ENCODE measurements at regions not wholly inside any gene's neighbourhood (a gene's known extent, or its start where the extent isn't known, plus 50 kb on each side); places are given as distances from the start of the nearest gene placed in this dataset.

DNA sequence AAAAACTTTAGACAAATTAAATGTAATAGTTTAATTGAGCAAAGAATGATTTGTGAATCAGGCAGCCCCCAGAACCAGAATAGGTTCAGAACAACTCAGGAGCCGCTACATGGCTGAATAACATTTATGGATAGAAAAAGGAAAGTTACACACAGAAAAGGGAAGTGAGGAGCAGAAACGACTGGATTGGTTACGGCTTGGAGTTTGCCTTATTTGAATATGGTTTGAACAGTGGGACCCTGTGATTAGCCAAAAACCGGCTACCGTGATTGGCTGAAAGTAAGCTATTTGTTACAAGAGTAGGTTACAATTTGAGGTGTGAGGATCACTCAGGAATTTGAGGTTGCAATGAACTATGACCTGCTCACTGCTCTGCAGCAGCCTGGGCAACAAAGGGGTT, 1139.8 kb downstream of the CDH11 start:
- Histone ChIP-seq H3K27ac (no peak overlapping the region), H3K27me3 (no peaks in the 10 kb centered on the region), H3K36me3 (no peaks in the 10 kb centered on the region), H3K4me3 (no peak overlapping the region), H3K9me3 (no peaks in the 10 kb centered on the region), H3K4me1 (no peaks in the 10 kb centered on the region)
- no peak for DNase-seq (ENCODE audit: low spot score in 2 of 2)
- TF ChIP-seq, protein P1, sequence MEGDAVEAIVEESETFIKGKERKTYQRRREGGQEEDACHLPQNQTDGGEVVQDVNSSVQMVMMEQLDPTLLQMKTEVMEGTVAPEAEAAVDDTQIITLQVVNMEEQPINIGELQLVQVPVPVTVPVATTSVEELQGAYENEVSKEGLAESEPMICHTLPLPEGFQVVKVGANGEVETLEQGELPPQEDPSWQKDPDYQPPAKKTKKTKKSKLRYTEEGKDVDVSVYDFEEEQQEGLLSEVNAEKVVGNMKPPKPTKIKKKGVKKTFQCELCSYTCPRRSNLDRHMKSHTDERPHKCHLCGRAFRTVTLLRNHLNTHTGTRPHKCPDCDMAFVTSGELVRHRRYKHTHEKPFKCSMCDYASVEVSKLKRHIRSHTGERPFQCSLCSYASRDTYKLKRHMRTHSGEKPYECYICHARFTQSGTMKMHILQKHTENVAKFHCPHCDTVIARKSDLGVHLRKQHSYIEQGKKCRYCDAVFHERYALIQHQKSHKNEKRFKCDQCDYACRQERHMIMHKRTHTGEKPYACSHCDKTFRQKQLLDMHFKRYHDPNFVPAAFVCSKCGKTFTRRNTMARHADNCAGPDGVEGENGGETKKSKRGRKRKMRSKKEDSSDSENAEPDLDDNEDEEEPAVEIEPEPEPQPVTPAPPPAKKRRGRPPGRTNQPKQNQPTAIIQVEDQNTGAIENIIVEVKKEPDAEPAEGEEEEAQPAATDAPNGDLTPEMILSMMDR (IDR thresholded peaks at IDR 0.05): no peak
- intact Hi-C loops (cut with DNase I): no loop called here

DNA sequence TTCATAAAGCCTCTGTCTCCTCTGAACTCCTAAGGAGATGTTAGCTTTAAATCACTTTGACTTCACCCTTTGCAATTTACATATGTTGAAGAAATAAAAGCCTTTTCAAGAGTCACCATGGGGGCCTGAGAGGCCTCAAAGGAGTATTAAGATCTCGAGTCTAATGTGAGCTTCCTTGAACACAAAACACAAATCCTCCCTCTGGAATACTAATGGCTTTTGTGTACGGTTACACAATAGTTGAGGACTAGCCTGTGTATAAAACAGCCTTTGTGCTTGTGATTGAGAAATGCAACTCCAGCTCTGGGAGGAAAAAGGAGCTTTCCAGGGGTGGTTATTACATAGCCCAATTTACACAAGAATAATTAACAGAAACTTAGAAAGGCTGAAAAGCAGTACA, 1140.2 kb downstream of the CDH11 start:
- TF ChIP-seq, protein P1 (IDR thresholded peaks at IDR 0.05): no peak
- intact Hi-C loops (cut with DNase I): no loop called here
- Histone ChIP-seq H3K36me3 (no peaks in the 10 kb centered on the region), H3K27me3 (no peaks in the 10 kb centered on the region), H3K4me1 (no peaks in the 10 kb centered on the region), H3K27ac (no peak overlapping the region), H3K9me3 (no peaks in the 10 kb centered on the region), H3K4me3 (no peak overlapping the region)
- DNase-seq (ENCODE audit: low spot score in 2 of 2): no peak

DNA sequence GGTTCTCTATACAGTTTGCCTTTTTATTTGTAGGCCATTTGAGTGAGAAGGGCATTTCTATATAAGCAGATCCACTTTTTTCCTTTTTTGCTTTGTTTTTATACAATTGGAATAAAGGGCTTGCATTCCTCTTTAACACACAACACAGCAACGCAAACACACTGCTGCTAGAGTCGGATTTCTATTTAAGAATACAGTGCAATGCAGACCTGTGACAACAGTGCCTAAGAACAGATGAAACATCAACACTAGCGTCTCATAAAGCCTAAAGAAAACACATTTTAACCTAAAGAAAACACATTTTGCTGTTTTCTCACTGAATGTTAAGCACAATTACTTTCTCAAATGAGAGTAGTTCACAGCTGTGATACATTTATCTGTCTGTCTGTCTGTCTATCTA, 1141.1 kb downstream of the CDH11 start:
- intact Hi-C loops (cut with DNase I): no loop called here
- Histone ChIP-seq H3K27ac (no peak overlapping the region), H3K9me3 (no peaks in the 10 kb centered on the region), H3K4me1 (no peaks in the 10 kb centered on the region), H3K27me3 (no peaks in the 10 kb centered on the region), H3K36me3 (no peaks in the 10 kb centered on the region), H3K4me3 (no peak overlapping the region)
- no peak for DNase-seq (ENCODE audit: low spot score in 2 of 2)
- TF ChIP-seq, protein P1 (IDR thresholded peaks at IDR 0.05): no peak

DNA sequence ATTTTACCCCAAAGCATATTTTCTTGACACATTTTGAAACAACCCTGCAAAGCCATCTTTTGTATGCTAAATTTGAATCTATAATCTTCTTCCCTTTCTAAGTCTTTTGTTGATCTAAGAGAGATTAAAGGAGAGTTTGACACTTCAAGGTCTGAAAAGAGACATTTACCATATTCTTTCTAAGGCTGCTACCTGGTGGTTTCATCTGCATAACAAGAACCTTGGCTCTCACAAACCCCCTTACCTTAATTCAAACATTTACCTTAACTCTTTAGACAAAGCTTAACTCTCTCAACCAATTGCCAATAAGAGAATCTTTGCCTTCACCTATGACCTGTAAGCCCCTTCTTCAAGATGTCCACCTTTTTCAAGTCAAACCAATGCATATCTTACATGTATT, 1143.6 kb downstream of the CDH11 start:
- Histone ChIP-seq H3K4me1 (no peaks in the 10 kb centered on the region), H3K4me3 (no peak overlapping the region), H3K36me3 (no peaks in the 10 kb centered on the region), H3K9me3 (no peaks in the 10 kb centered on the region), H3K27me3 (no peaks in the 10 kb centered on the region), H3K27ac (no peak overlapping the region)
- no peak for DNase-seq (ENCODE audit: low spot score in 2 of 2)
- intact Hi-C loops (cut with DNase I): no loop called here
- TF ChIP-seq, protein P1 (IDR thresholded peaks at IDR 0.05): no peak

DNA sequence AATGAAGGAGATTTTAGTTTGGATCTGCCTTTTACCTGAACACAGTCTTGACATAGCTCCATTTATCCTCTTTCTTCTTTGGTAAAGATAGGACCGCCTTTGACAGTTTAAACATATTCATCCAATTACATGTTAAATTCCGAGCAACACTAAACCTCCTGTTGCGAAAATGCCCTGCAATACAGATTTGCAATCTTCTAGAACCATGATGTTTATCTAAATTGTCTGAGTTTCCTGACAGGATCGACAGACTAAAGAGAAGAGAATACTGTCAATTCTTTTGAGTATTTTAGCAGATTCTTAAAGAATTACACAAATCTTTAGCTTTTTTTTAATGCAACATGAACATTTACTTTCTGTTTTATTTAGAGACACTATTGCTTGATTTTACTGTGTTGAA, 1145.5 kb downstream of the CDH11 start:
- Histone ChIP-seq H3K4me3 (no peak overlapping the region), H3K4me1 (no peaks in the 10 kb centered on the region), H3K36me3 (no peaks in the 10 kb centered on the region), H3K27me3 (no peaks in the 10 kb centered on the region), H3K9me3 (no peaks in the 10 kb centered on the region), H3K27ac (no peak overlapping the region)
- intact Hi-C loops (cut with DNase I): no loop called here
- TF ChIP-seq, protein P1 (IDR thresholded peaks at IDR 0.05): no peak
- no peak for DNase-seq (ENCODE audit: low spot score in 2 of 2)

DNA sequence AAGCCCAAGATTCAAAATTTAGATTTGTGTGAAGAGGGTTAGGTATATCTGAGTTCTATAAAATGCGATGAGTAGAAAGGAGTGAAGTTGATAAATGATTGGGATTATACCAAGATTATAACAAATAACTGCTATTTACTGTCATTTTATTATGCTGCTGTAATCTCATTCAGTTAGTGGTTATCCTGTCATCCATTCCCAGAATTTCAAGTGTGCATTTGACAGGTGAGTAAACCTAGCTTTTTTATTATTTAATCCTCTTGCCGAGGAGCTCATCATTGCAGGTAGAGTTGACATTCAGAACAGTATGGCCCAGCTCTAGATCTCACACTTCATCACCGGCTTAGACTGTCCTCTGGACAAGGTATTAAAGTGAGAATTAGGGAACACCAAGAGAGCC, 1146.2 kb downstream of the CDH11 start:
- TF ChIP-seq, protein P1 (IDR thresholded peaks at IDR 0.05): no peak
- H3K4me1 ChIP-seq: no peaks in the 10 kb centered on the region
- no peak for DNase-seq (ENCODE audit: low spot score in 2 of 2)
- no peak overlapping the region for H3K27ac ChIP-seq
- H3K4me3 ChIP-seq: no peak overlapping the region
- no peaks in the 10 kb centered on the region for H3K36me3 ChIP-seq
- intact Hi-C loops (cut with DNase I): no loop called here
- H3K9me3 ChIP-seq: no peaks in the 10 kb centered on the region
- no peaks in the 10 kb centered on the region for H3K27me3 ChIP-seq

All from ascending aorta (tissue), 2 donors.